H9 (cell line): ENCODE measurements at regions not wholly inside any gene's neighbourhood (a gene's known extent, or its start where the extent isn't known, plus 50 kb on each side); places are given as distances from the start of the nearest gene placed in this dataset.

Source experiments
- DNase-seq: peaks from one replicate; pipeline ENCODE4 v3.0.0-alpha.2; 2017
- H2AFZ ChIP-seq: one replicate; pipeline ENCODE4 v1.6.1; 2013; ENCODE audit warnings: mild to moderate bottlenecking, low read length, control low read depth, moderate library complexity
- H2AK5ac ChIP-seq: 2 replicates; pipeline ENCODE4 v1.6.1; 2013; ENCODE audit warnings: low read length, control low read depth, mixed read lengths; ENCODE audit not compliant: insufficient read length
- H2BK120ac ChIP-seq: one replicate; pipeline ENCODE4 v1.6.1; 2013; ENCODE audit warnings: low read depth, mild to moderate bottlenecking, low read length, control low read depth, inconsistent platforms; ENCODE audit not compliant: poor library complexity, severe bottlenecking
- H2BK12ac ChIP-seq: 2 replicates; pipeline ENCODE4 v1.6.1; 2013; ENCODE audit warnings: low read length, control low read depth, mixed read lengths, low read depth; ENCODE audit not compliant: insufficient read length
- H2BK15ac ChIP-seq: 2 replicates; pipeline ENCODE4 v1.6.1; 2013; ENCODE audit warnings: low read depth, low read length, control low read depth
- H2BK20ac ChIP-seq: one replicate; pipeline ENCODE4 v1.6.1; 2013; ENCODE audit warnings: low read depth, mild to moderate bottlenecking, low read length, control low read depth, inconsistent platforms; ENCODE audit not compliant: poor library complexity, severe bottlenecking
- H2BK5ac ChIP-seq: 2 replicates; pipeline ENCODE4 v1.6.1; 2013; ENCODE audit warnings: low read length, control low read depth, mixed read lengths; ENCODE audit not compliant: insufficient read length
- H3K14ac ChIP-seq: 2 replicates; pipeline ENCODE4 v1.6.1; 2013; ENCODE audit warnings: low read length, control low read depth; ENCODE audit not compliant: insufficient read depth
- H3K18ac ChIP-seq: 2 replicates; pipeline ENCODE4 v1.6.1; 2013; ENCODE audit warnings: low read depth, mild to moderate bottlenecking, mixed read lengths, low read length, control low read depth; ENCODE audit not compliant: insufficient read length
- H3K23ac ChIP-seq: 2 replicates; pipeline ENCODE4 v1.6.1; 2013; ENCODE audit warnings: low read length, control low read depth, mixed read lengths, low read depth; ENCODE audit not compliant: insufficient read length
- H3K23me2 ChIP-seq: 2 replicates; pipeline ENCODE4 v1.6.1; 2013; ENCODE audit warnings: low read depth, mild to moderate bottlenecking, mixed read lengths, low read length, control low read depth; ENCODE audit not compliant: insufficient read length, poor library complexity, severe bottlenecking
- H3K27ac ChIP-seq: 2 replicates; pipeline ENCODE4 v1.5.1; 2013; ENCODE audit warnings: low read length, control low read depth, mixed read lengths, low read depth; ENCODE audit not compliant: insufficient read length
- H3K27me3 ChIP-seq: 2 replicates; pipeline ENCODE4 v1.6.1; 2013; ENCODE audit warnings: low read length, control low read depth, inconsistent platforms; ENCODE audit not compliant: insufficient read depth
- H3K4ac ChIP-seq: 2 replicates; pipeline ENCODE4 v1.6.1; 2013; ENCODE audit warnings: low read depth, mild to moderate bottlenecking, control low read depth, inconsistent platforms, low read length, moderate library complexity
- H3K4me1 ChIP-seq: 2 replicates; pipeline ENCODE4 v1.6.1; 2013; ENCODE audit warnings: low read length, control low read depth, inconsistent platforms; ENCODE audit not compliant: insufficient read depth
- H3K4me2 ChIP-seq: 2 replicates; pipeline ENCODE4 v1.6.1; 2013; ENCODE audit warnings: low read length, control low read depth, mixed read lengths; ENCODE audit not compliant: insufficient read length, insufficient read depth
- H3K56ac ChIP-seq: 2 replicates; pipeline ENCODE4 v1.6.1; 2013; ENCODE audit warnings: low read depth, mild to moderate bottlenecking, mixed read lengths, low read length, control low read depth; ENCODE audit not compliant: insufficient read length
- H3K79me1 ChIP-seq: 2 replicates; pipeline ENCODE4 v1.6.1; 2013; ENCODE audit warnings: low read depth, mild to moderate bottlenecking, moderate library complexity, low read length, control low read depth, inconsistent platforms; ENCODE audit not compliant: insufficient read depth, poor library complexity, severe bottlenecking
- H3K79me2 ChIP-seq: 2 replicates; pipeline ENCODE4 v1.6.1; 2013; ENCODE audit warnings: low read length, control low read depth, inconsistent platforms; ENCODE audit not compliant: insufficient read depth
- H3K9ac ChIP-seq: 2 replicates; pipeline ENCODE4 v1.6.1; 2013; ENCODE audit warnings: low read length, control low read depth, mixed read lengths; ENCODE audit not compliant: insufficient read length; ENCODE audit errors: extremely low read depth
- H3K9me3 ChIP-seq: one replicate; pipeline ENCODE4 v1.6.1; 2013; ENCODE audit warnings: low read depth, low read length, inconsistent platforms; ENCODE audit not compliant: control insufficient read depth
- H3T11ph ChIP-seq: one replicate; pipeline ENCODE4 v1.6.1; 2013; ENCODE audit warnings: mild to moderate bottlenecking, low read length, control low read depth, inconsistent platforms
- H4K20me1 ChIP-seq: one replicate; pipeline ENCODE4 v1.6.1; 2013; ENCODE audit not compliant: control insufficient read depth, insufficient read length, insufficient read depth
- H4K5ac ChIP-seq: 2 replicates; pipeline ENCODE4 v1.6.1; 2013; ENCODE audit warnings: low read depth, mild to moderate bottlenecking, mixed read lengths, low read length, control low read depth; ENCODE audit not compliant: insufficient read length
- H4K8ac ChIP-seq: replicated peaks from 2 replicates; pipeline ENCODE4 v1.6.1; 2013; ENCODE audit warnings: low read length, control low read depth, mixed read lengths, low read depth; ENCODE audit not compliant: insufficient read length
- H4K91ac ChIP-seq: 2 replicates; pipeline ENCODE4 v1.6.1; 2013; ENCODE audit warnings: low read depth, mild to moderate bottlenecking, moderate library complexity, mixed read lengths, low read length, control low read depth; ENCODE audit not compliant: insufficient read length
- H3K27ac Mint-ChIP-seq, 3 experiments: 2 replicates in 2 of 3; 3 replicates in 1 of 3; pipeline ENCODE4 v1.8.0; 2020 to 2021; ENCODE audit warnings: mixed read lengths in 3 of 3, mild to moderate bottlenecking in 1 of 3, moderate library complexity in 1 of 3
- H3K27me3 Mint-ChIP-seq: 2 replicates; pipeline ENCODE4 v1.8.0; 2021; ENCODE audit warnings: low read depth, mild to moderate bottlenecking, moderate library complexity, mixed read lengths
- H3K36me3 Mint-ChIP-seq, 3 experiments: 2 replicates in 2 of 3; 3 replicates in 1 of 3; pipeline ENCODE4 v1.8.0; 2020 to 2021; ENCODE audit warnings: low read depth in 3 of 3, mixed read lengths in 3 of 3; ENCODE audit not compliant: insufficient read depth in 1 of 3
- H3K4me1 Mint-ChIP-seq, 2 experiments: 2 replicates each; pipeline ENCODE4 v1.8.0; 2020; ENCODE audit warnings: mixed read lengths in 2 of 2
- H3K4me3 Mint-ChIP-seq, 2 experiments: 2 replicates in 1 of 2; 3 replicates in 1 of 2; pipeline ENCODE4 v1.8.0; 2020 to 2021; ENCODE audit warnings: mild to moderate bottlenecking in 2 of 2, mixed read lengths in 2 of 2, moderate library complexity in 1 of 2
- H3K9me3 Mint-ChIP-seq, 2 experiments: 2 replicates in 1 of 2; 3 replicates in 1 of 2; pipeline ENCODE4 v1.8.0; 2020; ENCODE audit warnings: mild to moderate bottlenecking in 2 of 2, mixed read lengths in 2 of 2, moderate library complexity in 1 of 2
- WGBS: extraction: QIAGEN DNeasy Blood & Tissue Kit; methylation state at CpG from one replicate; pipeline ENCODE4 v1.1.7; 2013; ENCODE audit warnings: missing lambda C conversion rate, low lambda C conversion rate, mixed read lengths; ENCODE audit not compliant: insufficient read length; ENCODE audit errors: extremely low coverage; 5-methylcytosine and 5-hydroxymethylcytosine counted together
- TF ChIP-seq, protein P1 (sequence below): fragments of 200-600 bp; sonication (generic); conservative IDR thresholded peaks from 3 replicates; pipeline ENCODE4 v1.8.0; 2021; ENCODE audit warnings: antibody characterized with exemption, mild to moderate bottlenecking

- Histone ChIP-seq H2AK5ac (no peak overlapping the region), H4K8ac (no peak overlapping the region)
- WGBS = no CpG with 5 or more reads among the region's 1 CpG
Observed at GRCh38 chr16:75913958-75914357, 187.7 kb upstream of the CPHXL start.

More at GRCh38 chr16:75913958-75914357, 187.7 kb upstream of the CPHXL start:
- Histone ChIP-seq H4K5ac (no peak overlapping the region), H3K23ac (no peak overlapping the region), H4K20me1 (no peaks in the 10 kb centered on the region), H3K4me2 (no peak overlapping the region), H3K18ac (no peak overlapping the region), H2BK15ac (no peak overlapping the region), H2BK12ac (no peak overlapping the region), H3T11ph (no peak overlapping the region), H2AFZ (no peak overlapping the region), H3K4ac (no peak overlapping the region), H2BK5ac (no peak overlapping the region), H2BK120ac (no peak overlapping the region), H3K27ac (no peak overlapping the region), H3K79me2 (no peaks in the 10 kb centered on the region), H3K27me3 (no peaks in the 10 kb centered on the region), H3K9ac (no peak overlapping the region), H3K23me2 (no peaks in the 10 kb centered on the region), H3K14ac (no peak overlapping the region), H3K56ac (no peak overlapping the region), H2BK20ac (no peak overlapping the region), H3K79me1 (no peaks in the 10 kb centered on the region), H3K9me3 (no peaks in the 10 kb centered on the region), H4K91ac (no peak overlapping the region), H3K4me1 (peaks cover 3% of the 10 kb centered on the region; the same call in 1 of the 2 replicates)
- no peaks in the 10 kb centered on the region; a peak in 1 of 7 replicates for H3K36me3 Mint-ChIP-seq
- no peak for DNase-seq
- no peak overlapping the region for H3K27ac Mint-ChIP-seq
- H3K27me3 Mint-ChIP-seq = peaks cover 77% of the 10 kb centered on the region
- H3K4me3 Mint-ChIP-seq = no peak overlapping the region
- no peaks in the 10 kb centered on the region for H3K9me3 Mint-ChIP-seq
- TF ChIP-seq, protein P1, sequence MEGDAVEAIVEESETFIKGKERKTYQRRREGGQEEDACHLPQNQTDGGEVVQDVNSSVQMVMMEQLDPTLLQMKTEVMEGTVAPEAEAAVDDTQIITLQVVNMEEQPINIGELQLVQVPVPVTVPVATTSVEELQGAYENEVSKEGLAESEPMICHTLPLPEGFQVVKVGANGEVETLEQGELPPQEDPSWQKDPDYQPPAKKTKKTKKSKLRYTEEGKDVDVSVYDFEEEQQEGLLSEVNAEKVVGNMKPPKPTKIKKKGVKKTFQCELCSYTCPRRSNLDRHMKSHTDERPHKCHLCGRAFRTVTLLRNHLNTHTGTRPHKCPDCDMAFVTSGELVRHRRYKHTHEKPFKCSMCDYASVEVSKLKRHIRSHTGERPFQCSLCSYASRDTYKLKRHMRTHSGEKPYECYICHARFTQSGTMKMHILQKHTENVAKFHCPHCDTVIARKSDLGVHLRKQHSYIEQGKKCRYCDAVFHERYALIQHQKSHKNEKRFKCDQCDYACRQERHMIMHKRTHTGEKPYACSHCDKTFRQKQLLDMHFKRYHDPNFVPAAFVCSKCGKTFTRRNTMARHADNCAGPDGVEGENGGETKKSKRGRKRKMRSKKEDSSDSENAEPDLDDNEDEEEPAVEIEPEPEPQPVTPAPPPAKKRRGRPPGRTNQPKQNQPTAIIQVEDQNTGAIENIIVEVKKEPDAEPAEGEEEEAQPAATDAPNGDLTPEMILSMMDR = no peak
- peaks cover 16 to 20% of the 10 kb centered on the region in 2 experiments for H3K4me1 Mint-ChIP-seq
